Subcutaneous abdominal adipose tissue (tissue), 5 donors: ENCODE measurements at regions not wholly inside any gene's neighbourhood (a gene's known extent, or its start where the extent isn't known, plus 50 kb on each side); places are given as distances from the start of the nearest gene placed in this dataset.
"Not testable (repeated sequence)": the region's sequence is repeated elsewhere in the genome, so short reads cannot be mapped to it uniquely, and the experiment has no call there.

Experiments
- H3K27ac ChIP-seq: one replicate; pipeline ENCODE4 v1.7.0; 2013; ENCODE audit warnings: low read depth, mild to moderate bottlenecking, inconsistent platforms, low read length, moderate library complexity
- H3K27me3 ChIP-seq, 5 donors: one replicate each; pipeline ENCODE4 v1.7.0; 2013; ENCODE audit warnings: low read length in 5 of 5, inconsistent platforms in 1 of 5; ENCODE audit not compliant: control insufficient read depth in 5 of 5, insufficient read depth in 4 of 5
- H3K36me3 ChIP-seq, 5 donors: one replicate each; pipeline ENCODE4 v1.7.0; 2013; ENCODE audit warnings: low read length in 5 of 5; ENCODE audit not compliant: control insufficient read depth in 5 of 5, insufficient read depth in 5 of 5
- H3K4me1 ChIP-seq, 5 donors: one replicate each; pipeline ENCODE4 v1.7.0; 2013; ENCODE audit warnings: low read length in 5 of 5, mild to moderate bottlenecking in 3 of 5, moderate library complexity in 1 of 5; ENCODE audit not compliant: control insufficient read depth in 5 of 5, insufficient read depth in 5 of 5
- H3K4me3 ChIP-seq, 5 donors: one replicate each; pipeline ENCODE4 v1.7.0; 2013; ENCODE audit warnings: low read length in 5 of 5, low read depth in 1 of 5
- H3K9ac ChIP-seq, 5 donors: one replicate each; pipeline ENCODE4 v1.7.0; 2013; ENCODE audit warnings: low read length in 5 of 5, mild to moderate bottlenecking in 4 of 5, moderate library complexity in 3 of 5
- H3K9me3 ChIP-seq, 5 donors: one replicate each; pipeline ENCODE4 v1.7.0; 2013; ENCODE audit warnings: low read length in 5 of 5; ENCODE audit not compliant: control insufficient read depth in 5 of 5
- donor health status: healthy.
- donor health status: healthy.
- donor health status: healthy.
- donor health status: healthy.
- donor health status: healthy.

- peaks cover 0 to 2% (median 0%) of the 10 kb centered on the region in 5 donors for H3K9me3 ChIP-seq
- H3K27ac ChIP-seq = no peak overlapping the region
- H3K27me3 ChIP-seq = no peaks in the 10 kb centered on the region
- H3K4me1 ChIP-seq = no peaks in the 10 kb centered on the region
- H3K36me3 ChIP-seq = no peaks in the 10 kb centered on the region
- no peak overlapping the region for H3K9ac ChIP-seq
- H3K4me3 ChIP-seq = no peak overlapping the region
Observed at GRCh38 chr2:199535445-199536177, 77.9 kb upstream of the SATB2 start.

GRCh38 chr2:199533873-199534272 lies 76.1 kb upstream of the SATB2 start:
- H3K27ac ChIP-seq, H3K36me3 ChIP-seq, H3K9me3 ChIP-seq, H3K9ac ChIP-seq, H3K27me3 ChIP-seq, H3K4me1 ChIP-seq, H3K4me3 ChIP-seq: not testable (repeated sequence)

GRCh38 chr2:199527071-199527470 lies 69.3 kb upstream of the SATB2 start:
- no peaks in the 10 kb centered on the region for H3K4me1 ChIP-seq
- H3K4me3 ChIP-seq = no peak overlapping the region
- H3K9me3 ChIP-seq = peaks cover 0 to 6% (median 0%) of the 10 kb centered on the region in 5 donors
- no peaks in the 10 kb centered on the region for H3K36me3 ChIP-seq
- no peaks in the 10 kb centered on the region for H3K27me3 ChIP-seq
- no peak overlapping the region for H3K27ac ChIP-seq
- H3K9ac ChIP-seq = no peak overlapping the region

DNA sequence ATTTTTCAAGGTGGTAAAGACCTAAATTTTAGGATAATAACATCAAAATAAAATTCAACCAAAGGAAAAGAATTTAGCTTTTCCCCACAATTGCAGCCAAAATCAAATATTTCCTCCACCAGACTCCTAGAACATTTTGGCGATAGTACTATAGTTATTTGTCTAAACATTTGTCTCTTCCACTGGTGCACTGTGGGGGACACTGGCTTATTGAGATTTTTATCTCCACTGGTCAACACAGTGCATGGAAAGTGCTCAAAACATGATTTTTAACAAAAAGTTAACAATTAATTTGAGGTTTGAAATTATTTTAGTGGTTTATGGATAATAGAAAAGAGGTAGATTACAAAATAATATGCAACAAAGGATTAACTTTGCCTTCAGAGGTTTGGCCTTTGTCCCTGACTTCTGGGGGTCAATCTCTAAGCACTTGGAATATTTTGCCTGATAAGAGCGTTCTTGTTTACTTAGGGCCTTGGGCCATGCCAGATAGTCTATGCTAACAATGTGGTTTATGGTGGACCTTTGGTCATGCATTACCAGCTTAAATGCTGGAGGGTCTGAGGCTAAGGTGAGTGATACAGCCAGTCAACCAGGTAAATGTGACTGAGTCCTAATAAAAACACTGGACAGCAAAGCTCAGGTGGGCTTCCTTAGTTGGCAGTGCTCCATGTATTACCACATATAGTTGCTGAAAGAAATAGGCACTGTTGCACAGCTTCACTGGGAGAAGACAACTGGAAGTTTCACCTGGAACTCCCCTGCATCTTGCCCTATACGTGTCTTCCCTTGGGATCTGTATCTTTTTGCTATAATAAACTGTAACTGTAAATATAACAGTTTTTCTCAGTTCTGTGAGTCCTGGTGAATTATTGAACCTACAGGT lies 67.2 kb upstream of the SATB2 start:
- Histone ChIP-seq H3K27me3 (no peaks in the 10 kb centered on the region), H3K4me3 (no peak overlapping the region), H3K9ac (no peak overlapping the region), H3K36me3 (no peaks in the 10 kb centered on the region), H3K9me3 (peaks cover 0 to 6% (median 0%) of the 10 kb centered on the region in 5 donors), H3K4me1 (no peaks in the 10 kb centered on the region), H3K27ac (no peak overlapping the region)

DNA sequence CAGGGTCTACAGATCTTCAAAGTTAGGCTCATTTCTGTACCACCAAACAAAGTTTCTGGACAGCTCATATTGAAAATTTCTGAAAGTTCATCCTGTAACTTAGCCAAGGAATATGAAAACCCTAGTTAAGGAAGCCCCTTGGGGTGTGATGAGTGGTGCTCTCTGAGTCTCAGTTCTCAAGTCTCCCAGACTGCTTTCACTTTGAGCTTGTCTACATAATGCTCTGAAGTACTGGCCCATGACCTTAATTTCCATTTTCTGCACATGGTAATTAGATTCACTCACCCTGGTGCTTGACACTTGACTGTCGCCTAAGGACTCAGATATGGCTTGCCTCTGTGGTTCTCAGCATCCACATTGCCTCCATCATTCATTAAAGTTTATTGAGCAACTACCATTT lies 51.7 kb upstream of the SATB2 start:
- Histone ChIP-seq H3K4me3 (no peak overlapping the region), H3K27ac (no peak overlapping the region), H3K4me1 (no peaks in the 10 kb centered on the region), H3K36me3 (no peaks in the 10 kb centered on the region), H3K27me3 (peaks cover 0 to 3% (median 0%) of the 10 kb centered on the region in 5 donors), H3K9ac (no peak overlapping the region), H3K9me3 (no peaks in the 10 kb centered on the region)
